HCT116 (cell line): ENCODE measurements at regions not wholly inside any gene's neighbourhood (a gene's known extent, or its start where the extent isn't known, plus 50 kb on each side); places are given as distances from the start of the nearest gene placed in this dataset.

ENCODE experiments used
- EZH2phosphoT487 ChIP-seq: fragments of 200-600 bp; IDR thresholded peaks from 2 replicates; pipeline ENCODE4 v1.6.1; 2018; ENCODE audit warnings: antibody characterized with exemption, borderline replicate concordance
- POLR2AphosphoS5 ChIP-seq: IDR thresholded peaks from 2 replicates; pipeline ENCODE4 v1.6.1; 2011; ENCODE audit warnings: mild to moderate bottlenecking, low read depth, low read length, moderate library complexity
- REST ChIP-seq: IDR thresholded peaks from 2 replicates; pipeline ENCODE4 v1.6.1; 2012; ENCODE audit warnings: low read depth
- TF ChIP-seq, protein P1 (sequence below), 3 experiments: fragments of 200-600 bp in 1 of 3; sonication (generic) in 1 of 3; IDR thresholded peaks in 2 of 3; conservative IDR thresholded peaks in 1 of 3; 2 replicates each; pipeline ENCODE4 v1.5.1; 2012 to 2017; ENCODE audit warnings: low read depth in 2 of 3, low read length in 2 of 3, antibody characterized with exemption in 1 of 3, borderline replicate concordance in 1 of 3, control low read depth in 1 of 3, mild to moderate bottlenecking in 1 of 3, mixed read lengths in 1 of 3, mixed run types in 1 of 3, moderate library complexity in 1 of 3; ENCODE audit not compliant: insufficient read depth in 1 of 3

GRCh38 chr1:208809876-208810275, 565.7 kb upstream of the PLXNA2 start:
- TF ChIP-seq EZH2phosphoT487: no peak
- no peak for TF ChIP-seq REST
- TF ChIP-seq POLR2AphosphoS5: no peak
- TF ChIP-seq, protein P1, sequence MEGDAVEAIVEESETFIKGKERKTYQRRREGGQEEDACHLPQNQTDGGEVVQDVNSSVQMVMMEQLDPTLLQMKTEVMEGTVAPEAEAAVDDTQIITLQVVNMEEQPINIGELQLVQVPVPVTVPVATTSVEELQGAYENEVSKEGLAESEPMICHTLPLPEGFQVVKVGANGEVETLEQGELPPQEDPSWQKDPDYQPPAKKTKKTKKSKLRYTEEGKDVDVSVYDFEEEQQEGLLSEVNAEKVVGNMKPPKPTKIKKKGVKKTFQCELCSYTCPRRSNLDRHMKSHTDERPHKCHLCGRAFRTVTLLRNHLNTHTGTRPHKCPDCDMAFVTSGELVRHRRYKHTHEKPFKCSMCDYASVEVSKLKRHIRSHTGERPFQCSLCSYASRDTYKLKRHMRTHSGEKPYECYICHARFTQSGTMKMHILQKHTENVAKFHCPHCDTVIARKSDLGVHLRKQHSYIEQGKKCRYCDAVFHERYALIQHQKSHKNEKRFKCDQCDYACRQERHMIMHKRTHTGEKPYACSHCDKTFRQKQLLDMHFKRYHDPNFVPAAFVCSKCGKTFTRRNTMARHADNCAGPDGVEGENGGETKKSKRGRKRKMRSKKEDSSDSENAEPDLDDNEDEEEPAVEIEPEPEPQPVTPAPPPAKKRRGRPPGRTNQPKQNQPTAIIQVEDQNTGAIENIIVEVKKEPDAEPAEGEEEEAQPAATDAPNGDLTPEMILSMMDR (IDR thresholded peaks at IDR 0.05 in 2 of 3, conservative IDR thresholded peaks at IDR 0.05 in 1 of 3; ENCODE audit: borderline replicate concordance in 1 of 3, insufficient read depth in 1 of 3, low read depth in 2 of 3, low read length in 2 of 3): no peak
